ENCODE measurements at regions not wholly inside any gene's neighbourhood (a gene's known extent, or its start where the extent isn't known, plus 50 kb on each side); places are given as distances from the start of the nearest gene placed in this dataset.

DNA sequence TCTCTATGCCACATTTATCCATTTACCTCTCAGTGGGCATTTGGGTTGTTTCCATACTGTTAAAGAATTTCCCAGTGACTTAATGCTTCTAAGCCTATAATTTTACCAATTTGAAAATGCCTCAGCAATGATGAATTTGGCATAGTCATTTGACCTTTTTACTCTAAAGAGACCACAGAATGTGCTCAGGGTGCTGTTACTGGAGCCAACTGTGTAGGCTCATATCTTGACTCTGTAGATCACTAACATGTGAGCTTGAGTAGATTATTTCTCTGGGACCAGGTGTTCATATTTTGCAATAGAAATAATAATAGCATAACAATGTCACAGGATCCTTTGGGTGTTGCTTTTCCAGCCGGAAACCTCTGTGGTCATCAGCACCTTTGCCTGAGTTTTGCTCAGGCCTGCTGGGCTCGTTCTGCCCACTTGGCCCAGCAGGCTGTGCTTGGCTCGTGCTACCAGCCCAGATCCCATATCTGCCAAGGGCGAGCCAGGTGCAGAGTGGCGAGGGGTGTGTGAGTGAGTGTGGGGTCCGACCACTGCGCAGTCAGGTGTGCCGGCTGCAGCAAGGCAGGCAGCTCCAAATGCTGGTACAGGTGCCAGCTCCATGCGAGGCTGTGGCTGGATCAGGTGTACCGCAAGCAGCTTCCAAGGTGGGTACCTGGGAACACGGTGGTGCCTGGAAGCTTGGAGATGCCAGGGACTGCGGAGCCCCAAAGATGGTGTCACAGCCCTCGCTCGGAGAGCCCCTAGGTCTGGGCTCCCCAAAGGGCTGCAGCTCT lies 70.6 kb upstream of the ANK2 start:
- DNase-seq (ENCODE audit: insufficient read length, low spot score) = no peak
- TF ChIP-seq, protein P1, sequence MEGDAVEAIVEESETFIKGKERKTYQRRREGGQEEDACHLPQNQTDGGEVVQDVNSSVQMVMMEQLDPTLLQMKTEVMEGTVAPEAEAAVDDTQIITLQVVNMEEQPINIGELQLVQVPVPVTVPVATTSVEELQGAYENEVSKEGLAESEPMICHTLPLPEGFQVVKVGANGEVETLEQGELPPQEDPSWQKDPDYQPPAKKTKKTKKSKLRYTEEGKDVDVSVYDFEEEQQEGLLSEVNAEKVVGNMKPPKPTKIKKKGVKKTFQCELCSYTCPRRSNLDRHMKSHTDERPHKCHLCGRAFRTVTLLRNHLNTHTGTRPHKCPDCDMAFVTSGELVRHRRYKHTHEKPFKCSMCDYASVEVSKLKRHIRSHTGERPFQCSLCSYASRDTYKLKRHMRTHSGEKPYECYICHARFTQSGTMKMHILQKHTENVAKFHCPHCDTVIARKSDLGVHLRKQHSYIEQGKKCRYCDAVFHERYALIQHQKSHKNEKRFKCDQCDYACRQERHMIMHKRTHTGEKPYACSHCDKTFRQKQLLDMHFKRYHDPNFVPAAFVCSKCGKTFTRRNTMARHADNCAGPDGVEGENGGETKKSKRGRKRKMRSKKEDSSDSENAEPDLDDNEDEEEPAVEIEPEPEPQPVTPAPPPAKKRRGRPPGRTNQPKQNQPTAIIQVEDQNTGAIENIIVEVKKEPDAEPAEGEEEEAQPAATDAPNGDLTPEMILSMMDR (IDR thresholded peaks at IDR 0.05; ENCODE audit: insufficient read depth, missing control alignments) = no peak
- FAIRE-seq = no peak

DNA sequence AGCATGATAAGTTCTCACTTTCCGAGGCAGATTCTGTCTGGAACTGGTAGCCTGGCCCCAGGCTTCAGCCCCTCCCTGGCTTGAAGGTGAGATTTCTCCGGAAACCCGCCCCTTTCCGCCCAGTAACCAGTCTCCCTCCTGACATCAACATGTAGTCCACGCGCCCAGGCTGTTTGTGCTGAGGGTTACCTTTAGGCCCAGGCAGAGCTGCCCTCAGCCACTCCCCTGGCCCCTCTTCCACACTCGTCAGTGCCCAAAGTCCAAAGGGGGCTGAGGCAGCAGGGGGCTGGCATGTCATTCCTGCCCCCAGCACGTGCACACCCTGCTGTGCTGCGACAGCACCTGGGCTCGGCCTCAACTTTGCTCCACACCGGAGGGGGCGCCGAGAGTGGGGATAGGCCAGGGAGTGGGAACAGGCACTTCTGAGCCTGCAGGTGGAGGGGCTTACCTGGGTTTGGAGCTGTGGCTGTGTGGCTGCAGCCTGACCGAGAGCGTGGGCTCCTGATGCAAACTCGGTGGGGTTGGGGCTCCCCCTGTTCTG lies 69.5 kb upstream of the ANK2 start:
- TF ChIP-seq, protein P1 (IDR thresholded peaks at IDR 0.05; ENCODE audit: insufficient read depth, missing control alignments) = no peak
- FAIRE-seq = no peak
- DNase-seq (ENCODE audit: insufficient read length, low spot score) = no peak

DNA sequence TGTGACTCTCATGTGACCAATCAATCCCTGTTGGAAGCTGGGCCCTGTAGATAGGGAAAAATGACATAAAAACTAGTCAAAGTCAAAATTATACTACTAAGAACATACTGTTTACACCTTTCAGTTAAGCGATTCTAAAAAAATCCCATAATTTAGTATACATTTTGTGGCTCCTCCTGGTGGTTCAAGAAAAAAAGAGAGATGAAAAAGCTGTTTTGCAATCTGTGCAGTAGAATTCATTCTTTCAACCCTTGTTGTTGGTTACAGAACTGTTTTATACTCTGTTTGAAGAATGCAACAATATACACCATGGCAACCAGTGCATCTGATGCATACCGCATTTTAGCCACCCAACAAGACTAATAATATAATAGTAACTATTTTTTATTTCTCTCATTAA lies 66.8 kb upstream of the ANK2 start:
- FAIRE-seq (no peak), DNase-seq (ENCODE audit: insufficient read length, low spot score) (no peak)
- TF ChIP-seq, protein P1 (IDR thresholded peaks at IDR 0.05; ENCODE audit: insufficient read depth, missing control alignments) = no peak

DNA sequence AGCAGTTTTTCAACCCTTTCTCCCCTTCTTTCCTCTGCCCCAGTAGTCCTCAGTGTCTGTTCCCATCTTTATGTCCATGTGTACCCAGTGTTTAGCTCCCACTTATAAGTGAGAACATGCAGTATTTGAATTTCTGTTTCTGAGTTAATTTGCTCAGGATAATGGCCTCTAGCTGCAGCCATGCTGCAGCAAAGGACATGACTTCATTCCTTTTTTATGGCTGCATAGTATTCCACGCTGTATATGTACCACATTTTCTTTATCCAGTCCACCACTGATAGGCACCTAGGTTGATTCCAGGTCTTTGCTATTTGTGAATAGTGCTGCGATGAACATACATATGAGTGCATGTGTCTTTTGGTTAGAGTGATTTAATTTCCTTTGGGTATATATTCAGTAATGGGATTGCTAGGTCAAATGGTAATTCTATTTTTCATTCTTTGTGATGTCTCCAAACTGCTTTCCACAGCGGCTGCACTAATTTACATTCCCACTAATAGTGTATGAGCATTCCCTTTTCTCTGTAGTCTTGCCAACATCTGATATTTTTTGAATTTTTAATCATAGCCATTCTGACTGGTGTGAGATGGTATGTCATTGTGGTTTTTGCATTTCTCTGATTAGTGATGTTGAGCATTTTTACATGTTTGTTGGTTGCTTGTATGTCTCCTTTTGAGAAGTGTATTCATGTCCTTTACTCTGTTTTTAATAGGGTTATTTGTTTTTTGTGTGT lies 54.6 kb upstream of the ANK2 start:
- TF ChIP-seq, protein P1 (IDR thresholded peaks at IDR 0.05; ENCODE audit: insufficient read depth, missing control alignments) = no peak
- DNase-seq (ENCODE audit: insufficient read length, low spot score) (no peak), FAIRE-seq (no peak)
